Ecto neural progenitor cell (in vitro differentiated cells): ENCODE measurements at regions not wholly inside any gene's neighbourhood (a gene's known extent, or its start where the extent isn't known, plus 50 kb on each side); places are given as distances from the start of the nearest gene placed in this dataset.

Experiments
- DNase-seq: peaks from one replicate; pipeline ENCODE4 v3.0.0-alpha.2; 2018; ENCODE audit warnings: low spot score

- no peak for DNase-seq
These were observed 484.0 kb upstream of the TGFBR2 start for GRCh38 chr3:30122359-30122758.

DNA sequence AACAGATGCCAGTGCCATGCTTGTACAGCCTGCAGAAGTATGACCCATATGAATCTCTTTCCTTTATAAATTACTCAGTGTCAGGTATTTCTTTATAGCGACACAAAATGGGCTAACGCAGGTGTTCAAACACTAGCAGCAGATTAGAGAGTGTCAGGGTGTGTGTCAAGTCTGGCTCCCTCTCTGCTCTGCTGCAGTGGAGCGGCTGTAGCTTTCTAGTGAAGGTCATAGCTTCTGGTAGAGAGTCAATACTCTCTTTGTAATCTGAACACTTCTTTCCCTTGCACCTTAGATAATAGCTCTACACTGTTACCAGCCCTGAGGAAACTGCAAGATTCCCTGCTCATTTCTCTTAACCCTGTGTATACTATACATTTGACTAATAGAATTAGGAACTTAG lies 483.2 kb upstream of the TGFBR2 start:
- no peak for DNase-seq

DNA sequence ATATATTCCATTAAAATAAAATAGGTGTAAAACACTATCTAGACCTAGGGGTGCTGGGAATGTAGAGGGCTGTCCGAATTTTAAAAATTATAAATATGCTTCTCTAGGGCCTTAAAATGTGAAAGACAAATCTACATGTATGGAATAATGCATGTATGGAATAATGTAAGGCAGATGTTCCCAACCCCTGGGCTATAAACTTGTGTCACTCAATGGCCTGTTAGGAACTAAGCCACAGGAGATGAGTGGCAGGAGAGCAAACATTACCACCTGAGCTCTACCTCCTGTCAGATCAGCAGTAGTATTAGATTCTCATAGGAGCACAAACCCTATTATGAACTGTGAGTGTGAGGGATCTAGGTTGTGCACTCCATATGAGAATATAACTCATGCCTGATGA lies 482.6 kb upstream of the TGFBR2 start:
- DNase-seq = no peak

DNA sequence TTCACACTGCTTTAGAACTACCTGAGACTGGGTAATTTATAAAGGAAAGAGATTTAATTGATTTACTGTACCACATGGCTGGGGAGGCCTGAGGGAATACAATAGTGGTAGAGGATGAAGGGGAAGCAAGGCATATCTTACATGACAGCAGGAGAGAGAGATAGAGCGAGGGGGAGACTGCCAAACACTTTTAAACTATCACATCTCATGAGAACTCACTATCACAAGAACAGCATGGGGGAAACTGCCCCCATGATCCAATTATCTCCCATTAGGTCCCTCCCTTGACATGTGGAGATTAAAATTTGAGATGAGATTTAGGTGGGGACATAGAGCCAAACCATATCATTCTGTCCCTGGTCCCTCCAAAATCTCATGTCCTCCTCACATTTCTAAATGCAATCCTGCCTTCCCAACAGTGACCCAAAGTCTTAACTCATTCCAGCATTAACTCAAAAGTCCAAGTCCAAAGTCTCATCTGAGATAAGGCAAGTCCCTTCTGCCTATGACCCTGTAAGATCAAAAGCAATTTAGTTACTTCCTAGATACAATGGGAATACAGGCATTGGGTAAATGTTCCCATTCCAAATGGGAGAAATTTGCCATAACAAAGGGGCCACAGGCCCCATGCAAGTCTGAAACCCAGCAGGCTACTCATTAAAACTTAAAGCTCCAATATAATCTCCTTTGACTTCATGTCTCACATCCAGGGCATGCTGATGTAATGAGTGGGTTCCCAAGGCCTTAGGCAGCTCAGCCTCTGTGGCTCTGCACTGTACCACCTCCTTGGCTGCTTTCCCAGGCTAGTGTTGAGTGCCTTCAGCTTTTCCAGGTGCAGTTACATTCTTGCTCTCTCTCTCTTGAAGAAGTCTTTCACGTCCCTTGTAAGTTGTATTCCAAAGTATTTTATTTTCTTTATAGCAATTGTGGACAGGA lies 481.7 kb upstream of the TGFBR2 start:
- DNase-seq = no peak

DNA sequence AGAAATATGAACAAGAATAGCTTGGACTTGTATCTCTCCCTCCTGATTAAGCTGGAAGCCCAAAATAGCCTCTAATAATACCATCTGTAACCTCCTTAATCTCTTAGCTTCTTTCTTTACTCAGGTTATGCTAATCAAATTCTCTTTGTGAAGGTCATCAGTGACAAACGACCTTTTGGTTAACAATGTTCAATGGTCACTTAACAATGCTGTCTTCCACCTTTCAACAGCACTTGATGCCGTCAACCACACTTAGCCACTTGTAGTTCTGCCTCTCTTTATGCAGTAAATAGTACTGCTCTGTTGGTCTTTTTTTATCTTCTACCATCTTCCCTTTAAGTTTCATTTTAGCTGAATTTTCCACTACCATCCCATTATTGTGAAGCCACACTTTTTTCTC lies 476.6 kb upstream of the TGFBR2 start:
- no peak for DNase-seq

- DNase-seq = no peak
These were observed 476.0 kb upstream of the TGFBR2 start for GRCh38 chr3:30130391-30130790.

DNA sequence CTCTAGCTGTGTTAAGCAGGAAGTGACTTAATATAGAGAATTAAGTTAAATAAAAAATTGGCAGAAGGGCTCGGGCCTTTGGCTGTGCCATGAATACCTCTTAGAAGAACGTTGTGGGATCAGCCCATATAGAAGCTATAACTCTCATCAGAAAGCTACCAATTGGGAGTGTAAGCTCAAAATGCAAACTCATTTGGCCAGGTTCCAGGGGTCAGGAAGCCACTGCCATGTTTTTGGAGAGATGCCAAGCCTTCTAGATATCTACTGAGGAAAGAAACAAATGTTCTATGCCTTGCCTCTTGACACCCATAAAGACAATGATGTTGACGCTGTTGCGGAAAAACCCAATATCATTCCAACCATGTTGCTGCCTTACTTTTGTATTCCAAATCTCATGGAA lies 475.2 kb upstream of the TGFBR2 start:
- DNase-seq = no peak

DNA sequence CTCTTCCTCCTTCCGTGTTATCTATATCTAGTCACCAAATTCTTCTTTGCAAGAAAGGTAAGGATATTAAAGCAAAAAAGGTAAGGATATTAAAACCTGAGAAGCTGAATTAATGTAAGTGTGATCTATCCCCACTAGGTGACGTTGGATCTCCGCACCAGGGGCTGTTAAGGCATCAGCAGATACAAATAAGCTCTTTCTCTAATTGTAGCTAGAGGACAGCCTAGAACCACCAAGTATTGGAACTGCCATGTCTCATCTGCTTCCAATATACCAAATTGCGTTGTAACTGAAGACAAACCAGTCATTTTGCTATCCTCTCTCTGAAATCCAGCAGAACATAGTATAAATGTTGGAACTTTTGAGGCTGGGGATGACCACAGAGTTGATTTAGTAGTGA lies 471.2 kb upstream of the TGFBR2 start:
- DNase-seq = no peak

- DNase-seq = no peak
These were observed 467.1 kb upstream of the TGFBR2 start for GRCh38 chr3:30139283-30139682.

DNA sequence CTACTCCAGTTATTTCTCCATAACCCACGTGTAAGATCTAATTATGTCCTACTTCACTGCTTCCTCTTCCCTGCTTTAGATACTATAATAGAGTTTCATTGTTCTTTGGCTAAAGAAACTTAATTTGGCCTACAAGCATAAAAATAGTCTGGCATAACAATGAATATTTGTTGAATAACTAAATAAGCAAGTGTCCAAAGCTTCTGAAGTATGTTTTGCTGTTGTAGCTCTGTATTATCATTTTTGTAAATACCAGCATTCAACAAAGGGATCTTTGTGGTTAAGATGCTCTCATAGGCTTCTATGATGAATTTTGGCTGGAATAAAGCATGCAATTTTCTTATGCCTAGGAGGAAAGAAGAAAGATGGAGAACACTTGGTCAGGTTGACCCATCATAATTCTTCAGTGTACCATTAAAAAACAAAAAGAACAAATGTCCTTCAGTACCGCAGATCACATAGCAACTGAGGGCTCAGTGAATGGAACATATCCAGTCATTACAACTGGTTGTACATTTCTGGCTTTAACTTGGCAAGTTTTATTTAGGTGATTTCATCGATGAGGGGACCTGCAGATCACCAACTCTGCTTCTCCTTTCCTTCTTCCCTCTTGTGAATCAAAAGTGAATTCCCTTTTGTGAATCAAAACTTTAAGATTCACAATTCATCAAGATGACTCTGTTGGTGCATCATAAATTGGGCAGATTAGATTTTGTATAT lies 465.9 kb upstream of the TGFBR2 start:
- no peak for DNase-seq

GRCh38 chr3:30141178-30141581 lies 465.2 kb upstream of the TGFBR2 start:
- DNase-seq = no peak

DNA sequence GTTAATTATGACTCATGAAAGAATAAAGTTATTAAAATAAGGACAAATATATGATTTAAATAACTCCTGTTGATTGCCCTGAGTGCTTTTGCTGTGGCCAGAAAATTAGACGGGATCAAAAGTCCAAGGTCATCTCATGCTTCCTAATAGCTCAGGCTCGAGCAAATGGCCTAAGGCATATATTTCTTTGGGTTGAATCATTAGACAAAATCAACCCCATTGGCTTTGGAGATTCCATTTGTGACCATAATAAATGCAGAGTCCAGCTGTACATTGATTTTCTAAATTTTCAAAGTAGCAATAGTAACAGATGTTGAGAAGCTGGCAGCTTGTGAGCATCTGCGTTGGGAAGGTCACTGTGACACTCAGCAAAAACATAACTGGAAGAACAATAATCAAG lies 464.5 kb upstream of the TGFBR2 start:
- DNase-seq = no peak

DNA sequence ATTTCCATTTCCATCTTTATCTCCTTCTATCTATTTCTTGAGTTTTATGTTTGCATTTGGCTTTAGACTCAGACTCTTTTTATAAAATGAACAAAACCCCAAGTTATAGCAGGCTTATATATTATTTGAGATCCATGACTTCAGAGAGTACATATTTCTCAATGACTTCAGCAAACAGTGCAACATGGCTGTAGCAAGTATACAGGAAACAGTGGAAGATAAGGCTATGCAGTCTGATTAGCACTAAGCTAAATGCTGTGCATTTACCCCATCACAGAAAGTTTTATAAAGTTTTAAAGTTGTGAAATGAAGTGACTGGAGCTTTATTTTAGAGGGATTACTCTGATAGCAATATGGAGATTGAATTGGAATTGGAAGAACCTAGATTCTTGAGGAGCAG lies 463.5 kb upstream of the TGFBR2 start:
- no peak for DNase-seq

GRCh38 chr3:30145281-30145680 lies 461.1 kb upstream of the TGFBR2 start:
- no peak for DNase-seq

- no peak for DNase-seq
These were observed 459.4 kb upstream of the TGFBR2 start for GRCh38 chr3:30146978-30147377.

DNA sequence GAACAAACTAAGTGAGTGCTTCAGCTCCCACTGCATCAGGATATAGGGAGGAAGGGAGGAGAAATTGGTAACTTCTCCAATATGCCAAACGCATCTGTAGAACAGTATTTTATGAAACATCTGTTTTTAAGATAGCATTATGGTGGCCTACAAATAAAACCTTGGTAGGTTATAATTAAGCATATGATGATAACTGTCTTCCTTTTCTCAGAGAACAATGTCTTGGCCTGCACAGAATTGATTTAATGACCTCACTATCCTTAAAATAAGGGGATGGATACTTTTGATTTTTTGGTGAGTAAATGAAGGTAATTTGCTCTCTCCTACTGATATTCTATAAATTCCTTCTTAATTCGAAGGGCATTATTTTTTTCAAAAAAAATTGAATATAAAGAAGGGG lies 451.5 kb upstream of the TGFBR2 start:
- DNase-seq = no peak

- DNase-seq = no peak
These were observed 450.6 kb upstream of the TGFBR2 start for GRCh38 chr3:30155755-30156154.

GRCh38 chr3:30156586-30157498 lies 449.6 kb upstream of the TGFBR2 start:
- DNase-seq = no peak

- no peak for DNase-seq
These were observed 445.0 kb upstream of the TGFBR2 start for GRCh38 chr3:30161375-30161774.

DNA sequence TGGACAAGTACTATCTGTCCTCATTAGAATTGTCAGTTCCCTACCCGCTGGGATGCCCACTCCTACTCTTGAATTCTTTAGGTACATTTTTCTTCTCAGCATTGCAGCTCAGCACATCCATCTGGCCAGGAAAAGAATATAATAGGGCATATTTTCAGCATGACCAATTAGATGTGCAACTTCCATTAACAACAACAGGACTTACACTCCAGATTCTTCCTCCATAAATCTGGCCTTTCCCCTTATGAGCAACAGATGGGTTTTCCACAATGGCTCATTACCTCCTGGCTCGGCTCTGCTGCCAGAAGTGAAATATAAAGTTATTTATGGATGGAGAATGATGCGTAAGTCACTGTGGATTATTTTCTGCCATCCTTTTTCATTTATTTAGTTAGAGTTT lies 443.8 kb upstream of the TGFBR2 start:
- no peak for DNase-seq

GRCh38 chr3:30166535-30166934 lies 439.9 kb upstream of the TGFBR2 start:
- no peak for DNase-seq

GRCh38 chr3:30167541-30168011 lies 438.8 kb upstream of the TGFBR2 start:
- DNase-seq = no peak
